ENCODE measurements at regions not wholly inside any gene's neighbourhood (a gene's known extent, or its start where the extent isn't known, plus 50 kb on each side); places are given as distances from the start of the nearest gene placed in this dataset.

- Histone ChIP-seq H3K36me3 (no peaks in the 10 kb centered on the region), H3K27ac (no peak overlapping the region), H3K4me3 (no peak overlapping the region), H3K27me3 (no peaks in the 10 kb centered on the region), H3K9me3 (no peaks in the 10 kb centered on the region), H3K4me1 (no peaks in the 10 kb centered on the region)
- TF ChIP-seq CTCF (IDR thresholded peaks at IDR 0.05) = no peak
- no peak for DNase-seq (ENCODE audit: low spot score)
Observed at GRCh38 chr3:66703501-66703900, 202.7 kb upstream of the LRIG1 start.

GRCh38 chr3:66705076-66705475, 204.3 kb upstream of the LRIG1 start:
- no peak overlapping the region for H3K4me3 ChIP-seq
- no peaks in the 10 kb centered on the region for H3K36me3 ChIP-seq
- TF ChIP-seq CTCF (IDR thresholded peaks at IDR 0.05) = no peak
- DNase-seq (ENCODE audit: low spot score) = no peak
- no peaks in the 10 kb centered on the region for H3K4me1 ChIP-seq
- no peaks in the 10 kb centered on the region for H3K27me3 ChIP-seq
- H3K27ac ChIP-seq = no peak overlapping the region
- no peaks in the 10 kb centered on the region for H3K9me3 ChIP-seq

DNA sequence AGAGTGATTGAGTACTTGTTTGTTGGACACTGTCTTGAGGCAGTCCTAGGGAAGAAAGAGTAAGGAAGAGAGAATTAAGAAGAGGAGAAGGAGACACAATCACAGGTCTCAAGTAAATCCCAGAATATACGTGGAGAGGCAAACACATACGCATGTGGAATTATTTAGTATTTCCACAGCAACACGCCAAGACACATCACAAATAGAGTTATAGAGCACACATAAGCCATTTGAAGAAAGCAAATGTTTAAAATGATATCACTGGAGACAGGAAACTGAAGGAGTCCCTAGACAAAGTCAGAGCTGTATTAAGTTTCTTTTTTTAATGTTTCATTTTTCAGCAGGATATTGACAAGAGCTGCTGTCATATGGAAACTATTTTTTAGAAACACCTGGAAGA, 206.1 kb upstream of the LRIG1 start:
- no peak for TF ChIP-seq CTCF (IDR thresholded peaks at IDR 0.05)
- DNase-seq (ENCODE audit: low spot score) = no peak
- H3K27me3 ChIP-seq = no peaks in the 10 kb centered on the region

GRCh38 chr3:66709532-66709931, 208.7 kb upstream of the LRIG1 start:
- TF ChIP-seq CTCF (IDR thresholded peaks at IDR 0.05) = no peak
- Histone ChIP-seq H3K9me3 (no peaks in the 10 kb centered on the region), H3K36me3 (no peaks in the 10 kb centered on the region), H3K27ac (no peak overlapping the region), H3K4me1 (no peaks in the 10 kb centered on the region), H3K27me3 (no peaks in the 10 kb centered on the region), H3K4me3 (no peak overlapping the region)
- DNase-seq (ENCODE audit: low spot score) = no peak

More for the DNA sequence above, 206.1 kb upstream of the LRIG1 start:
- Histone ChIP-seq H3K9me3 (no peaks in the 10 kb centered on the region), H3K27ac (no peak overlapping the region), H3K4me3 (no peak overlapping the region), H3K36me3 (no peaks in the 10 kb centered on the region), H3K4me1 (no peaks in the 10 kb centered on the region)

GRCh38 chr3:66712210-66712609, 211.4 kb upstream of the LRIG1 start:
- no peak for DNase-seq (ENCODE audit: low spot score)
- Histone ChIP-seq H3K9me3 (no peaks in the 10 kb centered on the region), H3K27me3 (no peaks in the 10 kb centered on the region), H3K4me1 (no peaks in the 10 kb centered on the region), H3K27ac (no peak overlapping the region), H3K4me3 (no peak overlapping the region), H3K36me3 (no peaks in the 10 kb centered on the region)
- no peak for TF ChIP-seq CTCF (IDR thresholded peaks at IDR 0.05)

DNA sequence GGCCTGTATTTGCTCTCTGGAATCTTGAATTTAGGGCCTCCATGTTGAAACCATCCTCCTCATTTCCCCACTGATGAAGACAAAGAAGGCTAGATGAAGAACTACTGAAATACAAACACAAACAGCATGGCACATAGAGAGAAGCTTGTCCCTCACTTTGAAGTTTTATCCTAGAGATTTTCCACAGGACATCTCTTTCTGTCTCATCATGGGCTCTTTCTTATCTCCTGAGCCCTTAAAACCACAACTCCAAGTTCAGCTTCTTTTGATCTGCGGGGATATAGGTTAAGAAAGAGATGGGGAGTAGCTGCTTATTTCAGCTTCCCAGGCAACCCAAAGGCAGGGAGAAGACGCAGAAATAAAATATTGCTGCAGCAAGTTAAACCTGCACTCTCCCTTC, 213.1 kb upstream of the LRIG1 start:
- no peak overlapping the region for H3K4me3 ChIP-seq
- H3K36me3 ChIP-seq = no peaks in the 10 kb centered on the region

More for the DNA sequence above, 213.1 kb upstream of the LRIG1 start:
- H3K27ac ChIP-seq = no peak overlapping the region
- no peak for DNase-seq (ENCODE audit: low spot score)
- H3K27me3 ChIP-seq = no peaks in the 10 kb centered on the region
- no peaks in the 10 kb centered on the region for H3K9me3 ChIP-seq
- no peak for TF ChIP-seq CTCF (IDR thresholded peaks at IDR 0.05)
- no peaks in the 10 kb centered on the region for H3K4me1 ChIP-seq
